OCI-LY7 (cell line): ENCODE measurements at regions not wholly inside any gene's neighbourhood (a gene's known extent, or its start where the extent isn't known, plus 50 kb on each side); places are given as distances from the start of the nearest gene placed in this dataset.

Experiments
- BruUV-seq: library from RNA; stranded (reverse); fragments of 400-500 nt; replicated peaks from 2 replicates; lab custom pipeline; 2021; lab: Mats Ljungman, UMichigan
- CTCF ChIA-PET: fragments of 300-600 bp; sonication (Branson Sonifier 250); formaldehyde crosslinking; loops from one replicate; lab custom pipeline; 2022; ENCODE audit warnings: antibody characterized with exemption; ENCODE audit not compliant: unreplicated experiment; lab: Charles Lee
- POLR2A ChIA-PET: fragments of 300-600 bp; sonication (Branson Sonifier 250); formaldehyde crosslinking; loops from one replicate; lab custom pipeline; 2022; ENCODE audit warnings: antibody characterized with exemption; lab: Charles Lee
- DNase-seq: peaks from one replicate; pipeline ENCODE4 v3.0.0-alpha.2; 2015; ENCODE audit warnings: low spot score
- H2AFZ ChIP-seq: fragments of 200-600 bp; sonication (generic), shearing (Covaris generic); 2 replicates; pipeline ENCODE4 v1.6.1; 2014; ENCODE audit warnings: mild to moderate bottlenecking, antibody characterized with exemption, low read length, moderate library complexity
- H3K27ac ChIP-seq: fragments of 200-600 bp; sonication (generic); 2 replicates; pipeline ENCODE4 v1.5.1; 2014; ENCODE audit warnings: mixed run types, low read depth, mild to moderate bottlenecking, moderate library complexity, low read length, inconsistent platforms; ENCODE audit not compliant: poor library complexity, severe bottlenecking
- H3K36me3 ChIP-seq: fragments of 200-600 bp; sonication (generic); 2 replicates; pipeline ENCODE4 v1.6.1; 2014; ENCODE audit warnings: mild to moderate bottlenecking, antibody characterized with exemption, low read length, moderate library complexity, mixed read lengths; ENCODE audit not compliant: insufficient read depth
- H3K4me1 ChIP-seq: fragments of 200-600 bp; sonication (generic); 2 replicates; pipeline ENCODE4 v1.5.1; 2014; ENCODE audit warnings: mild to moderate bottlenecking, low read length; ENCODE audit not compliant: insufficient read depth, poor library complexity, severe bottlenecking
- H3K4me2 ChIP-seq: fragments of 200-600 bp; sonication (generic); 2 replicates; pipeline ENCODE4 v1.6.1; 2014; ENCODE audit warnings: mild to moderate bottlenecking, low read length
- H3K4me3 ChIP-seq: fragments of 200-600 bp; sonication (generic); 2 replicates; pipeline ENCODE4 v1.5.1; 2014; ENCODE audit warnings: mild to moderate bottlenecking, low read depth, low read length; ENCODE audit not compliant: poor library complexity, severe bottlenecking
- H3K79me2 ChIP-seq: fragments of 200-600 bp; sonication (generic); 2 replicates; pipeline ENCODE4 v1.6.1; 2016; ENCODE audit warnings: low read depth, mild to moderate bottlenecking, low read length, moderate library complexity, mixed read lengths; ENCODE audit not compliant: insufficient read depth
- H3K9me2 ChIP-seq: fragments of 200-600 bp; sonication (generic); 2 replicates; pipeline ENCODE4 v1.6.1; 2016; ENCODE audit warnings: mild to moderate bottlenecking, low read length, mixed read lengths; ENCODE audit not compliant: insufficient read depth
- H3K9me3 ChIP-seq: fragments of 200-600 bp; sonication (generic); 2 replicates; pipeline ENCODE4 v1.6.1; 2014; ENCODE audit warnings: mild to moderate bottlenecking, mixed run types, low read length, mixed read lengths
- H4K20me1 ChIP-seq: fragments of 200-600 bp; sonication (generic); 2 replicates; pipeline ENCODE4 v1.6.1; 2014; ENCODE audit warnings: mild to moderate bottlenecking, antibody characterized with exemption, low read length, moderate library complexity, mixed read lengths; ENCODE audit not compliant: insufficient read depth
- EZH2phosphoT487 ChIP-seq: fragments of 200-600 bp; sonication (generic); IDR thresholded peaks from 2 replicates; pipeline ENCODE4 v1.6.1; 2018; ENCODE audit warnings: low read depth, borderline replicate concordance, mild to moderate bottlenecking, mixed run types, antibody characterized with exemption, low read length, moderate library complexity, mixed read lengths
- intact Hi-C: fragments of 100-400 bp; cut with micrococcal nuclease; formaldehyde crosslinking; loops from one replicate; pipeline ENCODE4 v1.10.0; 2022; ENCODE audit not compliant: unreplicated experiment
- TF ChIP-seq, protein P1 (sequence below): fragments of 200-600 bp; sonication (generic); conservative IDR thresholded peaks from 2 replicates; pipeline ENCODE4 v1.5.1; 2014; ENCODE audit warnings: mild to moderate bottlenecking, antibody characterized with exemption, low read length, moderate library complexity, mixed read lengths

DNA sequence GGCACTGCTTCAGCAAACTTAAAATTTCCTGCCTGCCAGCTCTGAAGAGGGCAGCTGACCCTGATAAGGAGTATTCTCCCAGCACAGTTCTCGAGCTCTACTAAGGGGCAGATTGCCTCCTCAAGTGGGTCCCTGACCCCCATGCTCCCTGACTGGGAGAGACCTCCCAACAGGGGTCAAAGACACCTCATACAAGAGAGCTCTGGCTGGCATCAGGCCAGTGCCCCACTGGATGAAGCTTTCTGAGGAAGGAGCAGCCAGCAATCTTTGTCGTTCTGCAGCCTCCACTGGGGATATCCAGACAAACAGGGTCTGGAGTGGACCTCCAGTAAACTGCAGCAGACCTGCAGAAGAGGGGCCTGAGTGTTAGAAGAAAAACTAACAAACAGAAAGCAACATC lies 1118.3 kb upstream of the ADGRL3 start:
- H3K9me3 ChIP-seq, result no peaks in the 10 kb centered on the region
- ChIA-PET CTCF (no interaction called here), POLR2A (interaction anchor here (1.1 kb wide), 1 partner anchor 42 kb away, joined by 3 read pairs; no protein-coding TSS in a partner anchor)
- DNase-seq, result no peak
- no peak overlapping the region for H3K4me2 ChIP-seq
- no peaks in the 10 kb centered on the region for H3K79me2 ChIP-seq
- no peaks in the 10 kb centered on the region for H3K4me1 ChIP-seq
- no TSS peak for BruUV-seq
- H4K20me1 ChIP-seq, result no peaks in the 10 kb centered on the region
- H3K36me3 ChIP-seq, result no peaks in the 10 kb centered on the region
- TF ChIP-seq, protein P1, sequence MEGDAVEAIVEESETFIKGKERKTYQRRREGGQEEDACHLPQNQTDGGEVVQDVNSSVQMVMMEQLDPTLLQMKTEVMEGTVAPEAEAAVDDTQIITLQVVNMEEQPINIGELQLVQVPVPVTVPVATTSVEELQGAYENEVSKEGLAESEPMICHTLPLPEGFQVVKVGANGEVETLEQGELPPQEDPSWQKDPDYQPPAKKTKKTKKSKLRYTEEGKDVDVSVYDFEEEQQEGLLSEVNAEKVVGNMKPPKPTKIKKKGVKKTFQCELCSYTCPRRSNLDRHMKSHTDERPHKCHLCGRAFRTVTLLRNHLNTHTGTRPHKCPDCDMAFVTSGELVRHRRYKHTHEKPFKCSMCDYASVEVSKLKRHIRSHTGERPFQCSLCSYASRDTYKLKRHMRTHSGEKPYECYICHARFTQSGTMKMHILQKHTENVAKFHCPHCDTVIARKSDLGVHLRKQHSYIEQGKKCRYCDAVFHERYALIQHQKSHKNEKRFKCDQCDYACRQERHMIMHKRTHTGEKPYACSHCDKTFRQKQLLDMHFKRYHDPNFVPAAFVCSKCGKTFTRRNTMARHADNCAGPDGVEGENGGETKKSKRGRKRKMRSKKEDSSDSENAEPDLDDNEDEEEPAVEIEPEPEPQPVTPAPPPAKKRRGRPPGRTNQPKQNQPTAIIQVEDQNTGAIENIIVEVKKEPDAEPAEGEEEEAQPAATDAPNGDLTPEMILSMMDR, result no peak
- no peak for TF ChIP-seq EZH2phosphoT487
- H3K27ac ChIP-seq, result no peak overlapping the region
- H3K9me2 ChIP-seq, result no peaks in the 10 kb centered on the region
- H3K4me3 ChIP-seq, result no peak overlapping the region
- H2AFZ ChIP-seq, result no peak overlapping the region
- intact Hi-C loops, result no loop called here

DNA sequence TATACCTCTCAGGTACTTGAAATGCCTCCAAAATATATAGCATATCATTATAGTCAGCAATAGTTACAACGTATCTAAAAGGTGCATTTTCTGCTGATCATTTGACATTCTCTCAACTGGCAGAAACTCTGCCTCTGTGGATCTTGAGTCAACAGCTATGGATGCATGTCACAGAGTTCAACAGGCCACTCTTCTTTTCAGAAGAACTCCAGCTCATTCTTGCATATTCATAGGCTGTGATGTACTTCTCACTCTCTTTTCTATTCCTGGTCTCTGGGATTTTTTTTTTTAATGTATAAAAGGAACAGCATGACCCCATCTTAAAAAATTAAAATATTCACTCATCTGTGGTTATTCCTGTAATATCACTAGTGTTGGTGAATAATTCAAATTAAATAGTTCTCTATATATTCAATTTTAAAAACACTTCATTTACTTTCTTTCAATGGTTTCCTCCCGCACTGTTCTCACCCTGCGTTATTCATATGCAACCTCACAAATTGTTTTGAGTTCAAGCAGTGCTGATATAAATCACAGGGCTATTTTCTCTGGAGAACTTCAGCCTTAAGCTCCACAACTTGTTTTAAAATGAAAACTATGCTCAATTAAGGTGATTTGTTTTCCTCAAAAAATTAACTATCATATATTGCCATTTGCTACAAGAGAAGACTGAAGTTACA lies 1111.2 kb upstream of the ADGRL3 start:
- Histone ChIP-seq H3K4me2 (no peak overlapping the region), H3K4me1 (no peaks in the 10 kb centered on the region), H2AFZ (no peak overlapping the region), H3K9me3 (no peaks in the 10 kb centered on the region), H3K27ac (no peak overlapping the region), H3K36me3 (no peaks in the 10 kb centered on the region), H4K20me1 (no peaks in the 10 kb centered on the region), H3K9me2 (no peaks in the 10 kb centered on the region), H3K4me3 (no peak overlapping the region), H3K79me2 (no peaks in the 10 kb centered on the region)
- DNase-seq, result no peak
- CTCF ChIA-PET, result no interaction called here
- intact Hi-C loops, result no loop called here
- TF ChIP-seq EZH2phosphoT487, result no peak
- TF ChIP-seq, protein P1, result no peak
- no TSS peak for BruUV-seq
- POLR2A ChIA-PET, result no interaction called here

- POLR2A ChIA-PET, result no interaction called here
- Histone ChIP-seq H3K9me3 (no peaks in the 10 kb centered on the region), H3K4me1 (no peaks in the 10 kb centered on the region), H3K27ac (no peak overlapping the region), H3K79me2 (no peaks in the 10 kb centered on the region), H3K4me2 (no peak overlapping the region), H3K9me2 (no peaks in the 10 kb centered on the region), H4K20me1 (no peaks in the 10 kb centered on the region), H2AFZ (no peak overlapping the region), H3K36me3 (no peaks in the 10 kb centered on the region), H3K4me3 (no peak overlapping the region)
- BruUV-seq, result no TSS peak
- TF ChIP-seq, protein P1, result no peak
- TF ChIP-seq EZH2phosphoT487, result no peak
- CTCF ChIA-PET, result no interaction called here
- DNase-seq, result no peak
- intact Hi-C loops, result no loop called here
Observed at GRCh38 chr4:60089546-60090273, 1110.4 kb upstream of the ADGRL3 start.
